PC-9 (cell line): ENCODE measurements at regions not wholly inside any gene's neighbourhood (a gene's known extent, or its start where the extent isn't known, plus 50 kb on each side); places are given as distances from the start of the nearest gene placed in this dataset.

Experiments used
- BruUV-seq: library from RNA; stranded (reverse); fragments of 400-500 nt; replicated peaks from 2 replicates; lab custom pipeline; 2021; lab: Mats Ljungman, UMichigan
- CTCF ChIA-PET: fragments of 300-600 bp; sonication (Branson Sonifier 250); formaldehyde crosslinking; loops from one replicate; lab custom pipeline; 2022; ENCODE audit warnings: antibody characterized with exemption; lab: Charles Lee
- POLR2A ChIA-PET: fragments of 300-600 bp; sonication (Branson Sonifier 250); formaldehyde crosslinking; loops from one replicate; lab custom pipeline; 2022; ENCODE audit warnings: antibody characterized with exemption; ENCODE audit not compliant: unreplicated experiment; lab: Charles Lee
- DNase-seq, 2 experiments: peaks; one replicate each; pipeline versions ENCODE4 v3.0.0 to v3.0.0-alpha.2; 2015 to 2022; ENCODE audit warnings: mixed read lengths in 1 of 2
- H2AFZ ChIP-seq: fragments of 200-600 bp; sonication (generic); 2 replicates; pipeline ENCODE4 v1.8.1; 2017; ENCODE audit warnings: antibody characterized with exemption
- H3F3A ChIP-seq: fragments of 200-600 bp; sonication (generic); 2 replicates; pipeline ENCODE4 v1.8.1; 2017; ENCODE audit warnings: antibody characterized with exemption, mild to moderate bottlenecking, low read depth; ENCODE audit not compliant: insufficient read depth
- H3K27ac ChIP-seq: fragments of 200-600 bp; sonication (generic); 2 replicates; pipeline ENCODE4 v1.6.1; 2016; ENCODE audit warnings: mixed run types
- H3K27me3 ChIP-seq: fragments of 200-600 bp; sonication (generic); 2 replicates; pipeline ENCODE4 v1.6.1; 2016; ENCODE audit warnings: low read depth, mixed run types; ENCODE audit not compliant: insufficient read depth
- H3K36me3 ChIP-seq: fragments of 200-600 bp; sonication (generic); 2 replicates; pipeline ENCODE4 v1.6.1; 2016; ENCODE audit warnings: low read depth, mixed run types
- H3K4me1 ChIP-seq: fragments of 200-600 bp; sonication (generic); replicated peaks from 2 replicates; pipeline ENCODE4 v1.6.1; 2016; ENCODE audit warnings: mixed run types; ENCODE audit not compliant: insufficient read depth
- H3K4me2 ChIP-seq: fragments of 200-600 bp; sonication (generic); 2 replicates; pipeline ENCODE4 v1.6.1; 2017; ENCODE audit warnings: mixed run types
- H3K4me3 ChIP-seq: fragments of 200-600 bp; sonication (generic); 2 replicates; pipeline ENCODE4 v1.6.1; 2016; ENCODE audit warnings: mixed run types
- H3K79me2 ChIP-seq: fragments of 200-600 bp; sonication (generic); 2 replicates; pipeline ENCODE4 v1.6.1; 2017; ENCODE audit warnings: low read depth, mixed run types
- H3K9me2 ChIP-seq: fragments of 200-600 bp; sonication (generic); 2 replicates; pipeline ENCODE4 v1.8.1; 2017; ENCODE audit warnings: mild to moderate bottlenecking; ENCODE audit not compliant: insufficient read depth
- H3K9me3 ChIP-seq: fragments of 200-600 bp; sonication (generic); 2 replicates; pipeline ENCODE4 v1.8.1; 2016; ENCODE audit warnings: low read depth; ENCODE audit not compliant: insufficient read depth
- H4K20me1 ChIP-seq: fragments of 200-600 bp; sonication (generic); 2 replicates; pipeline ENCODE4 v1.8.1; 2017; ENCODE audit not compliant: insufficient read depth
- CTCF ChIP-seq: fragments of 200-600 bp; sonication (generic); conservative IDR thresholded peaks from 2 replicates; pipeline ENCODE4 v1.6.1; 2017; ENCODE audit warnings: mixed run types, antibody characterized with exemption, mild to moderate bottlenecking, moderate library complexity
- EZH2 ChIP-seq: fragments of 200-600 bp; sonication (generic); IDR thresholded peaks from 2 replicates; pipeline ENCODE4 v1.8.0; 2017; ENCODE audit warnings: antibody characterized with exemption, low read depth
- intact Hi-C: fragments of 100-400 bp; cut with micrococcal nuclease; formaldehyde crosslinking; loops from one replicate; pipeline ENCODE4 v1.10.0; 2022; ENCODE audit not compliant: unreplicated experiment

- H2AFZ ChIP-seq, result no peak overlapping the region
- BruUV-seq, result no TSS peak
- CTCF ChIA-PET, result no interaction called here
These were observed 381.1 kb upstream of the CNTN4 start for GRCh38 chr3:1717524-1717923.

GRCh38 chr3:1723726-1724125, 374.9 kb upstream of the CNTN4 start:
- H3K79me2 ChIP-seq, result no peaks in the 10 kb centered on the region
- H3K27me3 ChIP-seq, result no peaks in the 10 kb centered on the region
- TF ChIP-seq CTCF, result no peak
- TF ChIP-seq EZH2, result no peak
- no peaks in the 10 kb centered on the region for H4K20me1 ChIP-seq
- no peak overlapping the region for H3K4me3 ChIP-seq
- intact Hi-C loops, result no loop called here
- BruUV-seq, result no TSS peak
- no peak overlapping the region for H3K4me2 ChIP-seq
- H2AFZ ChIP-seq, result no peak overlapping the region
- H3F3A ChIP-seq, result no peaks in the 10 kb centered on the region
- no peaks in the 10 kb centered on the region for H3K9me3 ChIP-seq
- H3K36me3 ChIP-seq, result no peaks in the 10 kb centered on the region
- H3K4me1 ChIP-seq, result no peaks in the 10 kb centered on the region
- POLR2A ChIA-PET, result no interaction called here
- DNase-seq, result no peak
- no peak overlapping the region for H3K27ac ChIP-seq
- no peaks in the 10 kb centered on the region for H3K9me2 ChIP-seq
- CTCF ChIA-PET, result no interaction called here

More at GRCh38 chr3:1717524-1717923, 381.1 kb upstream of the CNTN4 start:
- DNase-seq, result no peak
- Histone ChIP-seq H3K4me3 (no peak overlapping the region), H3K36me3 (no peaks in the 10 kb centered on the region), H3F3A (no peaks in the 10 kb centered on the region), H3K4me2 (no peak overlapping the region), H3K4me1 (no peaks in the 10 kb centered on the region), H3K9me2 (no peaks in the 10 kb centered on the region), H4K20me1 (no peaks in the 10 kb centered on the region), H3K27me3 (no peaks in the 10 kb centered on the region), H3K27ac (no peak overlapping the region), H3K79me2 (no peaks in the 10 kb centered on the region), H3K9me3 (no peaks in the 10 kb centered on the region)
- POLR2A ChIA-PET, result no interaction called here
- intact Hi-C loops, result no loop called here
- TF ChIP-seq EZH2 (no peak), CTCF (no peak)

GRCh38 chr3:1726741-1727140, 371.9 kb upstream of the CNTN4 start:
- no peak for TF ChIP-seq EZH2
- TF ChIP-seq CTCF, result no peak
- no peaks in the 10 kb centered on the region for H3K79me2 ChIP-seq
- H3K9me3 ChIP-seq, result no peaks in the 10 kb centered on the region
- H3K27ac ChIP-seq, result no peak overlapping the region
- H3K4me3 ChIP-seq, result no peak overlapping the region
- no peaks in the 10 kb centered on the region for H3K36me3 ChIP-seq
- no peaks in the 10 kb centered on the region for H4K20me1 ChIP-seq
- intact Hi-C loops, result no loop called here
- H2AFZ ChIP-seq, result no peak overlapping the region
- H3K4me2 ChIP-seq, result no peak overlapping the region
- no peaks in the 10 kb centered on the region for H3K4me1 ChIP-seq
- no TSS peak for BruUV-seq
- CTCF ChIA-PET, result no interaction called here
- no peaks in the 10 kb centered on the region for H3K27me3 ChIP-seq
- POLR2A ChIA-PET, result no interaction called here
- H3F3A ChIP-seq, result no peaks in the 10 kb centered on the region
- H3K9me2 ChIP-seq, result no peaks in the 10 kb centered on the region
- DNase-seq, result no peak
